ENCODE measurements at regions not wholly inside any gene's neighbourhood (a gene's known extent, or its start where the extent isn't known, plus 50 kb on each side); places are given as distances from the start of the nearest gene placed in this dataset.
A peak's percentile ranks its signal among the peaks of the same experiment; 100 is the strongest.

GRCh38 chr12:93154753-93155480, 222.8 kb upstream of the NUDT4 start:
- TF ChIP-seq, protein P1, sequence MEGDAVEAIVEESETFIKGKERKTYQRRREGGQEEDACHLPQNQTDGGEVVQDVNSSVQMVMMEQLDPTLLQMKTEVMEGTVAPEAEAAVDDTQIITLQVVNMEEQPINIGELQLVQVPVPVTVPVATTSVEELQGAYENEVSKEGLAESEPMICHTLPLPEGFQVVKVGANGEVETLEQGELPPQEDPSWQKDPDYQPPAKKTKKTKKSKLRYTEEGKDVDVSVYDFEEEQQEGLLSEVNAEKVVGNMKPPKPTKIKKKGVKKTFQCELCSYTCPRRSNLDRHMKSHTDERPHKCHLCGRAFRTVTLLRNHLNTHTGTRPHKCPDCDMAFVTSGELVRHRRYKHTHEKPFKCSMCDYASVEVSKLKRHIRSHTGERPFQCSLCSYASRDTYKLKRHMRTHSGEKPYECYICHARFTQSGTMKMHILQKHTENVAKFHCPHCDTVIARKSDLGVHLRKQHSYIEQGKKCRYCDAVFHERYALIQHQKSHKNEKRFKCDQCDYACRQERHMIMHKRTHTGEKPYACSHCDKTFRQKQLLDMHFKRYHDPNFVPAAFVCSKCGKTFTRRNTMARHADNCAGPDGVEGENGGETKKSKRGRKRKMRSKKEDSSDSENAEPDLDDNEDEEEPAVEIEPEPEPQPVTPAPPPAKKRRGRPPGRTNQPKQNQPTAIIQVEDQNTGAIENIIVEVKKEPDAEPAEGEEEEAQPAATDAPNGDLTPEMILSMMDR (IDR thresholded peaks at IDR 0.05) = no peak
- Mint-ChIP-seq H3K4me1 (peaks cover 22% of the 10 kb centered on the region), H3K36me3 (ENCODE audit: low read depth) (peaks cover 13% of the 10 kb centered on the region), H3K27ac (no peak overlapping the region), H3K9me3 (peaks cover 31% of the 10 kb centered on the region), H3K27me3 (ENCODE audit: low read depth, poor library complexity) (peaks cover 3% of the 10 kb centered on the region), H3K4me3 (no peak overlapping the region)
- DNase-seq = no peak

GRCh38 chr12:93156086-93156716, 221.5 kb upstream of the NUDT4 start:
- Mint-ChIP-seq H3K27ac (peak overlapping the region; percentile 79), H3K9me3 (peaks cover 41% of the 10 kb centered on the region), H3K4me1 (peaks cover 22% of the 10 kb centered on the region), H3K36me3 (ENCODE audit: low read depth) (peaks cover 13% of the 10 kb centered on the region), H3K27me3 (ENCODE audit: low read depth, poor library complexity) (peaks cover 3% of the 10 kb centered on the region), H3K4me3 (no peak overlapping the region)
- DNase-seq = no peak
- TF ChIP-seq, protein P1 (IDR thresholded peaks at IDR 0.05) = no peak

DNA sequence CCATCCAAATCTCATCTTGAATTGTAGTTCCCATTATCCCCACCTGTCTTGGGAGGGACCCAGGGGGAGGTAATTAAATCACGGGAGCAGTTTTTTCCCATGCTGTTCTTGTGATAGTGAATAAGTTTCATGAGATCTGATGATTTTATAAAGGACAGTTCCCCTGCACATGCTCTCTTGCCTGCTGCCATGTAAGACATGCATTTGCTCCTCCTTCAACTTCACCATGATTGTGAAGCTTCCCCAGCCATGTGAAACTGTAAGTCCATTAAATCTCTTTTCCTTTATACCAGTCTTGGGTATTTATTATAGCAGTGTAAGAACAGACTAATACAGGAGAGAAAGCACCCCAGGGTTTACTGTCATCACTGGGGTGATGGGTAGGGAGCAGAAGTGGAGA, 220.4 kb upstream of the NUDT4 start:
- Mint-ChIP-seq H3K36me3 (ENCODE audit: low read depth) (peaks cover 13% of the 10 kb centered on the region), H3K9me3 (peaks cover 47% of the 10 kb centered on the region)
- TF ChIP-seq, protein P1 (IDR thresholded peaks at IDR 0.05) = no peak

GRCh38 chr12:93158065-93158843, 219.5 kb upstream of the NUDT4 start:
- Mint-ChIP-seq H3K9me3 (peaks cover 48% of the 10 kb centered on the region), H3K4me1 (peaks cover 22% of the 10 kb centered on the region), H3K36me3 (ENCODE audit: low read depth) (peaks cover 13% of the 10 kb centered on the region), H3K4me3 (no peak overlapping the region), H3K27ac (no peak overlapping the region), H3K27me3 (ENCODE audit: low read depth, poor library complexity) (peaks cover 3% of the 10 kb centered on the region)
- DNase-seq = no peak
- TF ChIP-seq, protein P1 (IDR thresholded peaks at IDR 0.05) = no peak

More for the DNA sequence above, 220.4 kb upstream of the NUDT4 start:
- H3K4me3 Mint-ChIP-seq = no peak overlapping the region
- no peak for DNase-seq
- H3K27me3 Mint-ChIP-seq (ENCODE audit: low read depth, poor library complexity) = peaks cover 3% of the 10 kb centered on the region
- no peak overlapping the region for H3K27ac Mint-ChIP-seq
- peaks cover 22% of the 10 kb centered on the region for H3K4me1 Mint-ChIP-seq

- Mint-ChIP-seq H3K4me1 (peaks cover 21% of the 10 kb centered on the region), H3K27me3 (ENCODE audit: low read depth, poor library complexity) (peaks cover 3% of the 10 kb centered on the region), H3K27ac (no peak overlapping the region), H3K36me3 (ENCODE audit: low read depth) (no peaks in the 10 kb centered on the region), H3K4me3 (no peak overlapping the region), H3K9me3 (peaks cover 33% of the 10 kb centered on the region)
- no peak for DNase-seq
- TF ChIP-seq, protein P1 (IDR thresholded peaks at IDR 0.05) = no peak
Observed at GRCh38 chr12:93163260-93164036, 214.3 kb upstream of the NUDT4 start.
